ENCODE measurements at regions not wholly inside any gene's neighbourhood (a gene's known extent, or its start where the extent isn't known, plus 50 kb on each side); places are given as distances from the start of the nearest gene placed in this dataset.

DNA sequence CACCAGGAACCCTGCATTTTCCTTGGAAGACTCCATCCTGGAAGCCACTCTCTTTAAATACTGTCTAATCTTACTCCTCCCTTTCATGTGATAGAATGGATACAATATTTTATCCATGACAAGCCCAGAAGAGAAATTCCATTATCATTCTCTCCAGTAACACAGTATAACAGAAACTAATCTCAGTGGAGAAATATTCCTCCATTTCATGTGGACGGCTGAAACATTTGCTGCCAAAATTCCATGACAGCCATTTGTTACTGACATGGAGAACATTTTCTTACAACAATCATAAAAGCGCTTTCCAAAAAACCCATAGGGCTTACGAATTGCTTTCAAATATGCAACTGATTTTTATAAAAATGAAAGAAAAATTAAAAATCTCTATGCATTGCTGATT is 392.8 kb upstream of the KLF6 start:
- TF ChIP-seq, protein P1, sequence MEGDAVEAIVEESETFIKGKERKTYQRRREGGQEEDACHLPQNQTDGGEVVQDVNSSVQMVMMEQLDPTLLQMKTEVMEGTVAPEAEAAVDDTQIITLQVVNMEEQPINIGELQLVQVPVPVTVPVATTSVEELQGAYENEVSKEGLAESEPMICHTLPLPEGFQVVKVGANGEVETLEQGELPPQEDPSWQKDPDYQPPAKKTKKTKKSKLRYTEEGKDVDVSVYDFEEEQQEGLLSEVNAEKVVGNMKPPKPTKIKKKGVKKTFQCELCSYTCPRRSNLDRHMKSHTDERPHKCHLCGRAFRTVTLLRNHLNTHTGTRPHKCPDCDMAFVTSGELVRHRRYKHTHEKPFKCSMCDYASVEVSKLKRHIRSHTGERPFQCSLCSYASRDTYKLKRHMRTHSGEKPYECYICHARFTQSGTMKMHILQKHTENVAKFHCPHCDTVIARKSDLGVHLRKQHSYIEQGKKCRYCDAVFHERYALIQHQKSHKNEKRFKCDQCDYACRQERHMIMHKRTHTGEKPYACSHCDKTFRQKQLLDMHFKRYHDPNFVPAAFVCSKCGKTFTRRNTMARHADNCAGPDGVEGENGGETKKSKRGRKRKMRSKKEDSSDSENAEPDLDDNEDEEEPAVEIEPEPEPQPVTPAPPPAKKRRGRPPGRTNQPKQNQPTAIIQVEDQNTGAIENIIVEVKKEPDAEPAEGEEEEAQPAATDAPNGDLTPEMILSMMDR (IDR thresholded peaks at IDR 0.05; ENCODE audit: borderline replicate concordance, extremely low read depth, low read length, poor library complexity, severe bottlenecking): no peak
- no peak for TF ChIP-seq EZH2 (IDR thresholded peaks at IDR 0.05; ENCODE audit: borderline replicate concordance, low read depth, low read length, severe bottlenecking)

Data from DND-41 (cell line).